22Rv1 (cell line): ENCODE measurements at regions not wholly inside any gene's neighbourhood (a gene's known extent, or its start where the extent isn't known, plus 50 kb on each side); places are given as distances from the start of the nearest gene placed in this dataset.
"Not testable (repeated sequence)": the region's sequence is repeated elsewhere in the genome, so short reads cannot be mapped to it uniquely, and the experiment has no call there.

Experiments used
- H3K27ac ChIP-seq: fragments of 450-650 bp; 2 replicates; pipeline ENCODE4 v1.5.1; 2017
- ZFX ChIP-seq: fragments of 450-650 bp; IDR thresholded peaks from 2 replicates; pipeline ENCODE4 v1.6.1; 2017; ENCODE audit warnings: antibody characterized with exemption, borderline replicate concordance
- TF ChIP-seq, protein P1 (sequence below): fragments of 450-650 bp; IDR thresholded peaks from 2 replicates; pipeline ENCODE4 v1.5.1; 2017; ENCODE audit warnings: mild to moderate bottlenecking

DNA sequence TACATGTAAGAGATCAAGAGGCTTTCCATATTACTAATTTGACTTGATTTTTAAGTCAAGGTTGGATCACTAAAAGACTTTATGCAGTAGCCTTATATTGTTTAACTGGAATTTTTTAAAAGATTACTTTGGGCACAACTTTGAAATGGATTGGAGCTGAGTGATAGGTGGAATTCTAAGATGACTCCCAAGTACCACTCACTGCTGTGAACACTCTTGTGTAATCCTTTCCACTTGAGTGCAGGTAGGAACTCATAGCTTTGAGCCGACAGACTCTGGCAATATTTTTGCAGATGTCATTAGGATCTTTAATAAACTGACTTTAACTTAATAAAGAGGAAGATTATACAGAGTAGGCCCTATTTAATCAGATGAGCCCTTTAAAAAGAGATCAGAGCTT, 831.1 kb upstream of the NCAM2 start:
- TF ChIP-seq, protein P1, sequence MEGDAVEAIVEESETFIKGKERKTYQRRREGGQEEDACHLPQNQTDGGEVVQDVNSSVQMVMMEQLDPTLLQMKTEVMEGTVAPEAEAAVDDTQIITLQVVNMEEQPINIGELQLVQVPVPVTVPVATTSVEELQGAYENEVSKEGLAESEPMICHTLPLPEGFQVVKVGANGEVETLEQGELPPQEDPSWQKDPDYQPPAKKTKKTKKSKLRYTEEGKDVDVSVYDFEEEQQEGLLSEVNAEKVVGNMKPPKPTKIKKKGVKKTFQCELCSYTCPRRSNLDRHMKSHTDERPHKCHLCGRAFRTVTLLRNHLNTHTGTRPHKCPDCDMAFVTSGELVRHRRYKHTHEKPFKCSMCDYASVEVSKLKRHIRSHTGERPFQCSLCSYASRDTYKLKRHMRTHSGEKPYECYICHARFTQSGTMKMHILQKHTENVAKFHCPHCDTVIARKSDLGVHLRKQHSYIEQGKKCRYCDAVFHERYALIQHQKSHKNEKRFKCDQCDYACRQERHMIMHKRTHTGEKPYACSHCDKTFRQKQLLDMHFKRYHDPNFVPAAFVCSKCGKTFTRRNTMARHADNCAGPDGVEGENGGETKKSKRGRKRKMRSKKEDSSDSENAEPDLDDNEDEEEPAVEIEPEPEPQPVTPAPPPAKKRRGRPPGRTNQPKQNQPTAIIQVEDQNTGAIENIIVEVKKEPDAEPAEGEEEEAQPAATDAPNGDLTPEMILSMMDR, result no peak
- TF ChIP-seq ZFX, result no peak
- no peak overlapping the region for H3K27ac ChIP-seq

- TF ChIP-seq, protein P1, result no peak
- TF ChIP-seq ZFX, result no peak
- no peak overlapping the region for H3K27ac ChIP-seq
Observed at GRCh38 chr21:20169812-20170576, 828.2 kb upstream of the NCAM2 start.

DNA sequence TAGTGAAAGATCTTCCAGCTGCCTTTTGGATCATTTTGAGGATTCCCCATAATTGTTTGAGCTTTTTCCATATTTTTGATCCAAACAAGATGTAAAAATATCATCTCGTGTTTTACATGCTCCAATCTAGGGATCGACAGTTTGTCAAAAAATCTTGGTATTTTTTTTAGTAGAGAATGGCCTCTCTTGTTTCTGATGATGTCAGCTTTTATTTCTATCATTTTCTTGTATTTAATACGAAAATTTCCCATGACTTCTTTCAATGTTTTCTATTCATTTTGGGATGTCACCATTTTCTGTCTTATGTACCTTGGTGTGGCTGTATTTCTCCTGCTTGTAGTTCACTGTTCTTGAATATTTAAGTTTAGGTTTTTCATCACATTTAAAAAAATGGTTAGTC, 812.0 kb upstream of the NCAM2 start:
- no peak for TF ChIP-seq ZFX
- TF ChIP-seq, protein P1, result no peak

DNA sequence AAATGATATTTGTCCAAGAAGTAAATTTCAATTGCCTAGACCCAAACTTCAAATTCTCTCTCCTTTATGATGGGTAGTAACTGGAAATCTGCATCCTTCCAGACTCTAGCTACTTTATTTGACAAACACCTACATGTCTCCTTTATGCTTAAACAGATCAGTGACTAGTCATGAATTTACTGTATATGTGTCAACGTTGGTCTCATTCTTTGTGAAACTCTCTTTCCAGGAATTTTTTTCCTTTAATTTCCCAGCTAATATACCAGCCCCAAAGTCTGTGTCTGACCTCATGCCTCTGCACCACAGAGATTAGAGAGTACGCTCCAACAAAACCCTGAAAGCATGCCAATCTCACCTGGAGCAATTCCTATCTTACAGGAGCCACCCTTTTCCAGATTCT, 811.2 kb upstream of the NCAM2 start:
- no peak for TF ChIP-seq ZFX
- TF ChIP-seq, protein P1, result no peak
- H3K27ac ChIP-seq, result no peak overlapping the region

More for the DNA sequence above, 812.0 kb upstream of the NCAM2 start:
- H3K27ac ChIP-seq, result no peak overlapping the region

DNA sequence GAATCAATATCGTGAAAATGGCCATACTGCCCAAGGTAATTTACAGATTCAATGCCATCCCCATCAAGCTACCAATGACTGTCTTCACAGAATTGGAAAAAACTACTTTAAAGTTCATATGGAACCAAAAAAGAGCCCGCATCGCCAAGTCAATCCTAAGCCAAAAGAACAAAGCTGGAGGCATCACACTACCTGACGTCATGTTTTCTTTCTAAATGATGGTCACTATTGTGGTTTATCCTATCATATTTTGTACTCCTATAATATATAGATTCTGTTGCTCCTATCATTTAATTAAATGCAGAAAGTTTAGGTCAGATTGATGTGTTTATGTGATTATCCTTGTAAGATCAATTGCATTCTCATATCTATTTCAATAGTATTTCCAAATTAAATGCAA, 796.9 kb upstream of the NCAM2 start:
- not testable (repeated sequence) for H3K27ac ChIP-seq

GRCh38 chr21:20207335-20207734, 790.9 kb upstream of the NCAM2 start:
- no peak overlapping the region for H3K27ac ChIP-seq
- TF ChIP-seq, protein P1, result no peak
- no peak for TF ChIP-seq ZFX

GRCh38 chr21:20215959-20216358, 782.2 kb upstream of the NCAM2 start:
- H3K27ac ChIP-seq, result no peak overlapping the region
- TF ChIP-seq ZFX, result no peak
- TF ChIP-seq, protein P1, result no peak

DNA sequence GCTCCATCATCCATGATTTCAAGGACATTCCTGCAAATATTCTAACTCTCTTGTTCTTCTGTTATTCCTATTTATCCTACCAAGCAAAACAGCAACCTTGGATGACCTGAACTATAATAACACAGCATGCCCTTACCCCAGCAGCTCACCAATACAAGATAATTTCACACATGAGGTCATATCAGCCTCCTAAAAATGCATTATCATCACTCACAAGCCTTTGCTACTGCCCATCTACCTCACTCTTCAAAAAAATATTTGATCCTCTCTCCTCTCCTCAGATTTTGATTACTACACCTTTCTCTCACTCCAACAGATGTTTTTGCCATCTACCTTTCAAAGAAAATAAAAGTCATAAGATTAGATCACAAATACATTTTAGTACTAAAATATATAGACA, 777.6 kb upstream of the NCAM2 start:
- no peak overlapping the region for H3K27ac ChIP-seq
- TF ChIP-seq, protein P1, result no peak
- no peak for TF ChIP-seq ZFX

DNA sequence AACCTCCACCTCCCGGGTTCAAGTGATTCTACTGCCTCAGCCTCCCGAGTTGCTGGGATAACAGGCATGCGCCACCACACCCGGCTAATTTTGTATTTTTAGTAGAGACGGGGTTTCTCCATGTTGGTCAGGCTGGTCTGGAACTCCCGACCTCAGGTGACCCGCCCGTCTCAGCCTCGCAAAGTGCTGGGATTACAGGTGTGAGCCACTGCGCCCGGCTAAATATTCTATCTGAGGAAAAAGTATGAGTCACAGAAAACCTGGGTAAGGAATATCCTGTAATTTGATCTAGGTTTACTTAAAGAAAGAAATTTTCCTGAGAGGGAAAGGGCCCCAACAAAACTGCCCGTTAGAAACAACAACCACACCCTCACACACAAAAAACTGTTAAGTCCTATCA, 776.2 kb upstream of the NCAM2 start:
- not testable (repeated sequence) for H3K27ac ChIP-seq

DNA sequence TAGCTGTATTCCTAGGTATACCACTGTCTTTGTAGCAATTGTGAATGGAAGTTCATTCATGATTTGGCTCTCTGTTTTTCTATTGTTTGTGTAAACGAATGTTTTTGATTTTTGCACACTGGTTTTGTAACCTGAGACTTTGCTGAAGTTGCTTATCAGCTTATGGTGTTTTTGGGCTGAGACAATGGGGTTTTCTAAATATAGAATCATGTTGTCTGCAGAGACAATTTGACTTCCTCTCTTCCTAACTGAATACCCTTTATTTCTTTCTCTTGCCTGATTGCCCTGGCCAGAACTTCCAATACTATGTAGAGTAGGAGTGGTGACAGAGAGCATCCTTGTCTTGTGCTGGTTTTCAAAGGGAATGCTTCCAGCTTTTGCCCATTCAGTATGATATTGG, 761.6 kb upstream of the NCAM2 start:
- H3K27ac ChIP-seq, result not testable (repeated sequence)
